GM20000 (cell line): ENCODE measurements at regions not wholly inside any gene's neighbourhood (a gene's known extent, or its start where the extent isn't known, plus 50 kb on each side); places are given as distances from the start of the nearest gene placed in this dataset.

Source experiments
- DNase-seq: peaks from one replicate; pipeline ENCODE4 v3.0.0; 2012; ENCODE audit warnings: low spot score
- TF ChIP-seq, protein P1 (sequence below): IDR thresholded peaks from 2 replicates; pipeline ENCODE4 v1.5.1; 2012; ENCODE audit warnings: mild to moderate bottlenecking, control low read depth; ENCODE audit errors: extremely low read depth, missing control alignments

GRCh38 chr2:145927131-145927950, 1407.4 kb upstream of the ZEB2 start:
- TF ChIP-seq, protein P1, sequence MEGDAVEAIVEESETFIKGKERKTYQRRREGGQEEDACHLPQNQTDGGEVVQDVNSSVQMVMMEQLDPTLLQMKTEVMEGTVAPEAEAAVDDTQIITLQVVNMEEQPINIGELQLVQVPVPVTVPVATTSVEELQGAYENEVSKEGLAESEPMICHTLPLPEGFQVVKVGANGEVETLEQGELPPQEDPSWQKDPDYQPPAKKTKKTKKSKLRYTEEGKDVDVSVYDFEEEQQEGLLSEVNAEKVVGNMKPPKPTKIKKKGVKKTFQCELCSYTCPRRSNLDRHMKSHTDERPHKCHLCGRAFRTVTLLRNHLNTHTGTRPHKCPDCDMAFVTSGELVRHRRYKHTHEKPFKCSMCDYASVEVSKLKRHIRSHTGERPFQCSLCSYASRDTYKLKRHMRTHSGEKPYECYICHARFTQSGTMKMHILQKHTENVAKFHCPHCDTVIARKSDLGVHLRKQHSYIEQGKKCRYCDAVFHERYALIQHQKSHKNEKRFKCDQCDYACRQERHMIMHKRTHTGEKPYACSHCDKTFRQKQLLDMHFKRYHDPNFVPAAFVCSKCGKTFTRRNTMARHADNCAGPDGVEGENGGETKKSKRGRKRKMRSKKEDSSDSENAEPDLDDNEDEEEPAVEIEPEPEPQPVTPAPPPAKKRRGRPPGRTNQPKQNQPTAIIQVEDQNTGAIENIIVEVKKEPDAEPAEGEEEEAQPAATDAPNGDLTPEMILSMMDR: no peak
- DNase-seq: no peak

GRCh38 chr2:145925591-145925990, 1405.7 kb upstream of the ZEB2 start:
- TF ChIP-seq, protein P1: no peak
- no peak for DNase-seq

- TF ChIP-seq, protein P1: no peak
These were observed 1399.6 kb upstream of the ZEB2 start for GRCh38 chr2:145919477-145919876.

DNA sequence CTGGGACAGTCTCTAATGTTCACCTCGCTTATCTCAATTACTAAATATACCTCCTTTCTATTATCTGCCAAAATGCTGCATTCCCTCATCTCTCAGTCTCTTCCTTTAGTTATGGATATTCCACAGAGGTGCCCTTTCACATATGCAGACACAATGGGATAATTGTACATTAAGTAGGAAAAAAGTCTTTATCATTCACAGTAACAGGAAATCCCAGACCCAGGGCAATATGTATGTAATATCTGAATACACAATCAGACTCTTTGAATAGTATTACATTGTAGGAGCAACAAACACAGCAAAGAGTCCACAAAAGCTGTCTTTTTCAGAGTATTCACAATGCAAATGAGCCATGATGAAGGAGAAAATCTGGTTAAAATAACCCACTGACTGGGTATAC, 1399.0 kb upstream of the ZEB2 start:
- no peak for DNase-seq
- TF ChIP-seq, protein P1: no peak

More at GRCh38 chr2:145919477-145919876, 1399.6 kb upstream of the ZEB2 start:
- no peak for DNase-seq

- TF ChIP-seq, protein P1: no peak
- no peak for DNase-seq
These were observed 1396.9 kb upstream of the ZEB2 start for GRCh38 chr2:145916799-145917198.

DNA sequence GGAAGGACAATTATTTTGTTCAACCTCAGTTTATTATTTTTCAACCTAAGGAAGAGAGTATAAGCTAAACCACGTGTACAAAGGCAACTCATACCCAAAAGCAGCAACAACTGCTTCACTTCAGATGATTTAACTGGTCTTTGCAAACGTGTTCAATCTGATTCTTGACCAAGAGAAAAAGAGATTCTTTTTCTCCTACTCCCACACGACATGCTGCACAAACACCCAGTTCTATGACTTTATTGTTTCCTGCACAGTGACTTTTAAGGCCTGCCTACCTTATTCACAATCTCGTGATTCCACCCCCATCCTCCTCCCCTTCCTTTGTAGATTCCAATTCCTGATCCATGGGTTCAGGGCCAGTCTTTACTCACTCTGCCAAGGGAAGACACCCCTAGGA, 1394.8 kb upstream of the ZEB2 start:
- DNase-seq: no peak
- TF ChIP-seq, protein P1: no peak

DNA sequence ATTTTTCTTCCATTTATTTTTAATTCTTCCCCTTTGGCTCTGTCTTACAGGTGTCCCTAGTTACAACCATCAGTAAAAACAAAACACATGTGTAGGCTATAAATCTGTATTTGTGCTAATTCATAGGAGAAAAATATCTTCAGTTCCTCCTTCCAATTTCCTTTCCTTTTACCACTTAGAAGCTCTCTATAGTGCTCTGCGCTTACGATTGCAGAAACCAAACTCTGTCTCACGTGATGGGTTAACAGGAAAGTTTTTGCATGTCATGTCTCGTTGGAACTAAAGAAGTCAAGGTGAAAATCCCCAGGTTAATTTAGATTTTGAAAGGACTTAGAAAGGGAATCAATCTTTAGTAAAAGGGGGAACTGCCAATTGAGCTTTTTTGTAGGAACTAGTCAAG, 1390.5 kb upstream of the ZEB2 start:
- no peak for DNase-seq
- TF ChIP-seq, protein P1: no peak
